Vagina (tissue), 1 donor: ENCODE measurements at regions not wholly inside any gene's neighbourhood (a gene's known extent, or its start where the extent isn't known, plus 50 kb on each side); places are given as distances from the start of the nearest gene placed in this dataset. TPM values are rescaled to one million over a fixed set of nuclear protein-coding genes. Genes with fewer than 3 reads are reported as not detected.

Experiments used
- small RNA-seq: library from RNA; depleted of rRNA; stranded (forward); fragments of <200 nt; gene quantifications from one replicate; pipeline ENCODE3, GENCODE V24; 2016

Small RNA genes lying in the stretch of these regions (small RNA-seq; reads per million reads assigned to genes)
- not detected for gene AC079355.2
